GM03348 (cell line): ENCODE measurements at regions not wholly inside any gene's neighbourhood (a gene's known extent, or its start where the extent isn't known, plus 50 kb on each side); places are given as distances from the start of the nearest gene placed in this dataset.
A peak's percentile ranks its signal among the peaks of the same experiment; 100 is the strongest.

ENCODE experiments used
- DNase-seq: peaks from one replicate; pipeline ENCODE4 v3.0.0; 2012; ENCODE audit warnings: low spot score

DNA sequence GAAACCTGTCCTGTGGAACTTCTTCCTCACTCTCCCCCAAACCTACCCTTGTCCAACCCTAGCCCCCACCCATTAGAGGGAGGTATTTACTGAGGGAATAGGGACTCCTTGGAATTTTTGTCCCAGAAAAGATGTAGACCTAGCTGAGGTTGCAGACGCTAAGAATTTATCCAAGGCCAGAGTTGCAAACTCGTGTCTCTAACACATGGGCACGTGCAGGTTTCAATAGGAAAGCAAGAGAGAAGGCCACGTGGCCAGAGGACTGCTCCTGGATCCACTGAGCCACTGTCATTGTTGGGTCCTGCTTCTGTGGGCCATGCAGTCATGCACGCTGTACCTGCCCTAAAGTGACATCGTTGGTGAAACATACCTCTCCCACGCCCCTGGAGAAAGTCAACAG, 243.4 kb upstream of the KCNG1 start:
- DNase-seq: no peak

- DNase-seq: no peak
These were observed 242.5 kb upstream of the KCNG1 start for GRCh38 chr20:51265361-51265760.

DNA sequence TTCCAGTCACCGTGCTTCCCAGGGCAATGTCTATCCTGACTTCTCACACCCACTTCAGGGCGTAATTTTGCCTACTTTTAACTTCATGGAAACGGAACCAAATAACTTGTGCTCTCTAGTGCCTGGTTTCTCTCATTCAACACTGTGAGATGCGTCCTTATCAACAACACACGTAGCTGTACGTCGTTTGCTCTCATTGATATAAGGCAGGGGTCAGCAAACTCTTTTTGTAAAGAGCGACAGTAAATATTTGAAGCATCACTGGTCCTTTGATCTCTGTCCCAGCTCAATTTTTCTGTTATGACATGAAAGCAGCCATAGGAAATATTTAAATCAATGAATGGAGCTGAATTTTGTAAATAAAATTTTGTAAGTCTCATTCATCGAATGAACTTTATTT, 239.3 kb upstream of the KCNG1 start:
- no peak for DNase-seq

- no peak for DNase-seq
These were observed 236.5 kb upstream of the KCNG1 start for GRCh38 chr20:51259455-51259854.

GRCh38 chr20:51258582-51259165, 235.8 kb upstream of the KCNG1 start:
- no peak for DNase-seq

DNA sequence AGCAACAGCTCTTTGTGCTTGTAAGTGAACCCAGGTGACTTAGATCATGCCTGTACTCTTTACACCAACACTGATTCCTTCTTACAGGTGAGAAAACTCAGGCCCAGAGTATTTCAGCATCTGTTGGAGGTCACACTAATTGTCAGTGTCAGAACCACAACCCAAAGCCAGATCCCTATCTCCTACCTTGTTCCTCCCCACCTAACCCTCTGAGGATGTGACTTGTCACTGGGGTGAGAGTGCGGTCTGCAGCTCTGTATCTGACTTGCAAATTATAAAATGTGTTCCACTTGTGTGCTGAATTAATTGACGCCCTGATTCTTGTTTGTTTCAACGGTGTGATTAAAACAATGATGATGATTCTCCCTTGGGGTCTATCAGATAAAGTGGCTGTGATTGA, 232.5 kb upstream of the KCNG1 start:
- DNase-seq: no peak

- no peak for DNase-seq
These were observed 230.4 kb upstream of the KCNG1 start for GRCh38 chr20:51253280-51253679.

DNA sequence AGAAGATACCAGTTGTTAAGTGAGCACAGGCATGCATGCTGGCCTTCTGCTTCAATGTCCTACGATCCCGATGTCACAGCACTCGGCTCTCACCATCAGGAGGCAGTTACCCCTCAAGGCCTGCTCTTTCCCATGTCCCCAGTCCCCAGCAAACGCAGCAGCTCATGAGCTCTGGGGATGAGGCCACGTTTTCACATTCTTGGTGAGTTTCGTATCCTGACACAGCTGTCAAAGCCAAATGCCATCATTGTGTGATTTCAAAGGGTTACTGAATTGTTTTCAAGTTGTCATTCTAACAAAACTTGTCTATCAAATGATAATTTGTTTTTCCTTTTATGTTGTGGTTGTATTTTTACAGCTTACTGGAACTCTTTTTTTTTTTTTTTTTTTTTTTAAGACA, 226.9 kb upstream of the KCNG1 start:
- no peak for DNase-seq

GRCh38 chr20:51249215-51249614, 226.3 kb upstream of the KCNG1 start:
- no peak for DNase-seq

DNA sequence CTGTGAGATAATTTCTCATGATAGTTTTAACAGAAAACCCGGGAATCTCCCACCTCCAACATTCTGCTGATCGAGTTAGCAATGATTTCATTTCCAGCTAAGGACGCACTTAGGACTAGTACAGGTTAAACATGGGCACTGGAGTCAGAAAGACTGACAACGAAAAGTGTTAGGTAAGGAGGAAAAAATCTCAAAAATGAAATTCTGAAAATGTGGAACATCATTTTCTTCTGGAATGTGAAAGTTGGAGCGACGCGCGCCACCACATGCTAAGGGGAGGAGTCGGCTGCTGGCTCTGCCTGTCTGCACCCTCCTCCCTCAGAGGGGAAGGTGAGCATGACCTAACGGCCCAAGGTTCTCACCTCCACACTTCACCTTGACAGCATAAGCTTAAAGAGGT, 221.6 kb upstream of the KCNG1 start:
- no peak for DNase-seq

DNA sequence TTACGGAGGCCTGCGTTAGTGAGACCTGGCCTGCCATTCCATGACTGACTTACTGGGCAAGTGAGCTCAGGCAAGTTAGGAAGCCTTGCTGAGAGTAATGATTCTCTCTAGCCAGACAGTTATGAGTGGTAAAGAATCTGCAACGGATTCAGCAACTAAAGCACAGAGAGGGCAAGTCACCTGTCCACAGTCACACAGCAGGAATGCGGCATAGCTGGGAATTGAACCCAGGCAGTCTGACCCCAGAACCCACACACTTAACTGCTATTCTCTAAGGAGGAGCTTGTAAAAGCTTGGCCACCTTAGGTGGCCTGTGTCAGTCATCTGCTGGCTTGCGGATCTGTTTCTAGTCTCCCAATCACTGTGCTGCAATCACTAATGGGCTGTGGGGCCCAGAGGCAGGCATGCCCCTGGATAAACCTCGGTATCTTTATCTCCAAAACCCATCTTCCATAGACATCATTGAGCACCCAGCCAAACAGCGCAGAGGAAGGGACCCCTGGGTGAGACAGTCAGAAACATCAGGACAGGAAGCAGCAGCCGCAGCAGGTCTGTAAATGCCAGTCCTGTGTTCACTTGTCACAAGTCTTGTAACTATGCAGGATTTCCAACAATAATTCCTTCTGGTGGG, 215.9 kb upstream of the KCNG1 start:
- DNase-seq: no peak

- no peak for DNase-seq
These were observed 214.9 kb upstream of the KCNG1 start for GRCh38 chr20:51237791-51238190.

- DNase-seq: peak; percentile 38
These were observed 214.4 kb upstream of the KCNG1 start for GRCh38 chr20:51237278-51237677.

GRCh38 chr20:51236421-51236820, 213.5 kb upstream of the KCNG1 start:
- DNase-seq: no peak

GRCh38 chr20:51233345-51233744, 210.4 kb upstream of the KCNG1 start:
- DNase-seq: no peak

DNA sequence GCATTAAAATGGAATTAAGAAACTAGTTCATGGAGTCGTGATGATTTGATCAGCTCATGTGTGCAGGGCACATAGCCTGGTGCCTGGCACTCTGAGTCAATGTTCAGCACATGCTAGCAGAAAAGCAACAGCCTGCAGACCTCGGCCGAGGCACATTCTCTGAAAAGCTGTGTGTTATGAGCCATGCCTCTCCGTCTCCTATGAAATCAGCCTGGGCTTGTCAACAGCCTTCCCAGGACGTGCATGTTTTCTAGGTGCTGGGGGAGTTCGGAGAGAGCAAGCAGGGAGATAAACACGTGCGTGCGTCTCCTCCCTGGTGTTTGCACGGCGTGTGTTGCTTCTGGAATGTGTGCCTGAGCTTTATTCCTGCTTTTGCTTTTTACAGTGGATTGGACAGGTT, 207.8 kb upstream of the KCNG1 start:
- no peak for DNase-seq

GRCh38 chr20:51228763-51229162, 205.9 kb upstream of the KCNG1 start:
- no peak for DNase-seq

DNA sequence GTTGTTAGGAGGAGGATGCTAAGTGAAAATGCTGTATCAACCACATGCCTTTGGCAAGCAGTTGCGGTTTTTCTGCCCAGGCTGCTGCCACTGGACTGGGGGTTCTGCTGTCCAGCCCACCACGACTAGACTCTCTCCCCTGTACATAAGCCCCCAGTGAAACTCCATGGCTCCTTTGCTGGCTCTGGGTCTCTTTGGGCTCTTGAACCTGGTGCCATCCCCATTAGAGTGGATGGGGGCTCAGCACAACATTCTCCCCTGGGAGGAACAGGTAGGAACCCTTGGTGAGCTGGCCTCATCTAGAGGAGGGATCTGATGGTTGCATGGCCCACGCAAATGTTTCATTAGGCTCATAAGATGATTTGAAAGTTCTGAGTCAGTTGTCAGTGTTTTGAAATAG, 204.8 kb upstream of the KCNG1 start:
- no peak for DNase-seq

DNA sequence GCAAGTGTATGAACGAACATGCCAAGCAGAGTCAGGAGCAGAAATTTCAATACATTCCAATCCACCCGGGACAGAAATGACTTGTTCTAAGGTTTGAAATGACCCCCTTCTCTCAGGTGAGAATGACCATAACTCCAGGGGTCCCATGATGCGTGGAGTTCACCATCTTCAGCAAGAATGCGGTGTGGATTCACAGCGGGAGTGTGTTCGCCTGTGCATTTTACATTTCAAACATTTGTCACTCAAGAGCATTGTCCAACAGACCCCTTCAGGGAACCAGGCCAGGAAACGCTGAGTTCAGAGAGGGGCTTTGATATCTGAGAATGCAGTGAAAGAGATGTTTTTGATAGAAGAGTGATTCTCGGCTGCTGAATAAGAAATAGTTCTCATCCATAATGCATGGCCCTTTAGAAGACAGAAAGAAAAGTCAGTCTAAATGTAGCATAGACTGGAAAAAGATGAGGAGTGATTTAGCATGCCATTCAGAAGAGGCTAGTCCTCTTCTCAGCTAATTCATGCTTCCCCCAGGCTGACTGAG, 200.3 kb upstream of the KCNG1 start:
- no peak for DNase-seq

- DNase-seq: peak; percentile 41
These were observed 199.0 kb upstream of the KCNG1 start for GRCh38 chr20:51221791-51222408.

GRCh38 chr20:51221103-51221502, 198.2 kb upstream of the KCNG1 start:
- no peak for DNase-seq

DNA sequence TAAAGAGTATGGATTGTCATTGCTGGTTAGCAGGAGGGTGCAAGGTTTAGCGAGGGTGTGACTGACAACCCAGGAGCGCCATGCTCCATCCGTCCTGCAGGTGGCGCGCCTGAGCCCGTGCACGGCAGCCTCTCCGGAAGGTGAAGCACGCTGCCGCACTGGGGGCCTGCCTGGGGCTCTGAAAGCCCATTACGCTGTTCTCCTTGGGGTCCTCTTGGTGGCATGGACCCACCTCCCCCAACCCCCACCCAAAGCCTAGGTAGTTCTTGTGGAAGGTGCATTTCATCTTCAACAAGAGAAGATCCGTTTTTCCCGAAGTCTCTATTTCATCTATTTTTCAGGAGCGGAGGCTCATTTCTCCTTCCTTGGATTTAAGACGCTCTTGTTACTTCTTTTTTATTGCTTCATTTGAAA, 197.4 kb upstream of the KCNG1 start:
- peak; percentile 55 for DNase-seq

DNA sequence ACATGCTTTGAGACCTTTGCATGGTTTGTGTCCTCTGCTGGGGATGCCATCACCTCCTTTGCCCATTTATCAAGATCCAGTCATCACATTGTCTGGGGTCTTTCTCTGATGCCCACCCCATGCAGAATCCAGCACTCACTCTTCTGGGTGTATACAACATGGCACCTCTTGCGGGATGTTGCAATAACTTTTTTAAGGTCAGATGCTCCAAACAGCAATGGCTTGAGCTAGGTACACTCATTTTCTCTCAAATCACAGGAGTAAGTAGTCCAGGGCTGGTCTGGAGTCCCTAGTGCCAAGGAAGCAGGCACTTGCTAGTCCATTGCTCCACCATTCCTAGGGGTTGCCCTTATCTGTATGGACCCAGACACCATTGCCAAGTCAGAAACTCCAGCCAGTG, 196.6 kb upstream of the KCNG1 start:
- DNase-seq: no peak

DNA sequence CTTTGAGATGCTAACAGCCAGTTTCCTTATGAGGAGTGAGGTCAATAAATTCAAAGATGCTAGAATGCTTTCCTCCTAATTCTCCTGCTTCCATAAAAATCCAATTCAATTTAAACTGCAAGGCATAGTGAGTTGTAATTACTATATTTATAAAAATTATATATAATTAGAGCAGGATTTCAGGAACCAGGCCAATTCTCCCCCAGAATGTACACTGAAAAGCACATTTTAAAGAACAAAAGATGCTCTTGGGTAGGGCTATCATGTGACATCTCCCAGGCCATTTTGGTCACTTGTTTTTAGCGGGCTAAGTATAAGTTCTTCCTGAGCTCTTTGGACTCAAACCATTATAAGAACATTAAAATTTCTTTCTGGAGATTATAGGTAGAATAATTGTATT, 195.7 kb upstream of the KCNG1 start:
- DNase-seq: no peak
